ENCODE measurements at regions not wholly inside any gene's neighbourhood (a gene's known extent, or its start where the extent isn't known, plus 50 kb on each side); places are given as distances from the start of the nearest gene placed in this dataset.

- Histone ChIP-seq H3K27ac (no peak overlapping the region), H3K9me3 (no peaks in the 10 kb centered on the region), H3K27me3 (replicated peaks; ENCODE audit: insufficient read depth) (no peaks in the 10 kb centered on the region), H3K36me3 (no peaks in the 10 kb centered on the region), H3K4me3 (no peak overlapping the region), H3K4me1 (ENCODE audit: control insufficient read depth in 1 of 2, low read depth in 2 of 2) (no peaks in the 10 kb centered on the region)
- TF ChIP-seq CTCF (IDR thresholded peaks at IDR 0.05) = no peak
- no peak for DNase-seq (ENCODE audit: low spot score)
- ATAC-seq (ENCODE audit: insufficient number of reproducible peaks, low FRiP score, low read depth) = no peak
These were observed 99.5 kb downstream of the KDM5D start for GRCh38 chrY:19644889-19645638.

DNA sequence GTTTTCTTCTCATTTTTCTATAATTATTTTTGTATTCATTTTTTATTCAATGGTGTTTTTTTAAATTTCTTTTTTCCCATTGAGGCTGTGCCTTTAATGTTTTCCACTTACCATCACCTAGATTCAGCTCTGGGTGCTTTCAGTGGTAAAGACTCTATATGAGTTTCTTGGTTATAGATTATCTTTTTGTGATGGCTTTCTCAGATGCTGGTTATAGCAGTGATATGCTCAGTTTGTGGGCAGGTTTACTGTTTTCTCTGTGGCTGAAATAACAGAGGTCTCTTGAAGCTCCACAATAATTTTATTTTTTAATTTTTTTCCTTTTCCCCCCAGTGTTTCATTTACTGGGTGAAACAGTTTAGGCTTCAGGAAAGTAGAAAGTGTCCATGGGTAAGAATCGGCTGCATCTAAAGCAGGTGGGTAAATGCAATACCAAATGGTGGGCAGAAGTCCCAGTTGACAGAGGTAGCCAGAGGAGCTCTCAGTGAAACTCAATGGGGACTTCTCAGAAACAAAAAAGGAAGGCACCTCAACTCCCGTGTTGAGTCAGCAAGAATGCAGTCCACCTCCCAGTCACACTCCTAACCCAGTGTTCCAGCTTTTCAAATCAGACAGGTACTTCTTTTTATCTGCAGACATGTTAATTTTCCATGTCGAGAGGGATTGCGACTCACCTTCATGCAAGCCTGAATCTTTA is 106.7 kb downstream of the KDM5D start:
- DNase-seq (ENCODE audit: low spot score) = no peak
- ATAC-seq (ENCODE audit: insufficient number of reproducible peaks, low FRiP score, low read depth) = no peak
- no peaks in the 10 kb centered on the region for H3K4me1 ChIP-seq (ENCODE audit: control insufficient read depth in 1 of 2, low read depth in 2 of 2)
- H3K9me3 ChIP-seq = no peaks in the 10 kb centered on the region
- no peaks in the 10 kb centered on the region for H3K27me3 ChIP-seq (replicated peaks; ENCODE audit: insufficient read depth)
- no peak overlapping the region for H3K27ac ChIP-seq
- no peaks in the 10 kb centered on the region for H3K36me3 ChIP-seq
- no peak overlapping the region for H3K4me3 ChIP-seq
- no peak for TF ChIP-seq CTCF (IDR thresholded peaks at IDR 0.05)

DNA sequence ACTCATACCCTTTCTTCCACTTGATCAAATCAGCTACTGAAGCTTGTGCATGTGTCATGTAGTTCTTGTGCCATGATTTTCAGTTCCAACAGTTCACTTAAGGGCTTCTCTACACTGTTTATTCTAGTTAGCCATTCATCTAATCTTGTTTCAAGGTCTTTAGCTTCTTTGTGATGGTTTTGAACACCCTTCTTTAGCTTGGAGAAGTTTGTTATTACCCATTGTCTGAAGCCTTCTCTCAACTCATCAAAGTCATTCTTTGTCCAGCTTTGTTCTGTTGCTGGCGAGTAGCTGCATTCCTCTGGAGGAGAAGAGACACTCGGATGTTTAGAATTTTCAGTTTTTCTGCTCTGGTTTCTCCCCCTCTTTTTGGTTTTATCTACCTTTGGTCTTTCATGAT is 115.6 kb downstream of the KDM5D start:
- Histone ChIP-seq H3K27ac (no peak overlapping the region), H3K4me1 (ENCODE audit: control insufficient read depth in 1 of 2, low read depth in 2 of 2) (no peaks in the 10 kb centered on the region), H3K36me3 (no peaks in the 10 kb centered on the region), H3K27me3 (replicated peaks; ENCODE audit: insufficient read depth) (no peaks in the 10 kb centered on the region), H3K4me3 (no peak overlapping the region), H3K9me3 (no peaks in the 10 kb centered on the region)
- DNase-seq (ENCODE audit: low spot score) (no peak), ATAC-seq (ENCODE audit: insufficient number of reproducible peaks, low FRiP score, low read depth) (no peak)
- no peak for TF ChIP-seq CTCF (IDR thresholded peaks at IDR 0.05)

GRCh38 chrY:19622392-19622791 is 122.1 kb downstream of the KDM5D start:
- DNase-seq (ENCODE audit: low spot score) (no peak), ATAC-seq (ENCODE audit: insufficient number of reproducible peaks, low FRiP score, low read depth) (no peak)
- H3K36me3 ChIP-seq = no peaks in the 10 kb centered on the region
- no peaks in the 10 kb centered on the region for H3K27me3 ChIP-seq (replicated peaks; ENCODE audit: insufficient read depth)
- TF ChIP-seq CTCF (IDR thresholded peaks at IDR 0.05) = no peak
- H3K9me3 ChIP-seq = no peaks in the 10 kb centered on the region
- no peaks in the 10 kb centered on the region for H3K4me1 ChIP-seq (ENCODE audit: control insufficient read depth in 1 of 2, low read depth in 2 of 2)
- H3K4me3 ChIP-seq = no peak overlapping the region
- no peak overlapping the region for H3K27ac ChIP-seq

DNA sequence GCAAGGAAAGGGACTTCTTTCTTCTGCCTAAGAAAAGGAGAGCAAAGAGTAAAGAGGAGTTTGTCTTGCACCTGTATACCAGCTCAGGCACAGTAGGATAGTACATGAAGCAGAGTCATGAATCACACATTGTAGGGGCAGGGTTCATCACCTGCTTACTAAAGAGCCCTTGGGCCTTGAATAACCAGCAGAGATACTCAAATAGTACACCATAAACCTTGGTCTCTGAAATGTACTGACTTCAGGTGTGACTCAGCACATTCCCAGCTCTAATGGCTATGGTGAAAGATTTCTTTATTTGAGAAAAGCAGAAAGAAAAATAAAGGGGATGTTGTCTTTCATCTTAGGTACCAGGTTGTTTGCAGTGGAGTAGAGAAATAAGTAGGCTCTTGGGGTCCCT is 122.8 kb downstream of the KDM5D start:
- Histone ChIP-seq H3K36me3 (no peaks in the 10 kb centered on the region), H3K9me3 (no peaks in the 10 kb centered on the region), H3K4me1 (ENCODE audit: control insufficient read depth in 1 of 2, low read depth in 2 of 2) (no peaks in the 10 kb centered on the region), H3K27me3 (replicated peaks; ENCODE audit: insufficient read depth) (no peaks in the 10 kb centered on the region), H3K4me3 (no peak overlapping the region), H3K27ac (no peak overlapping the region)
- no peak for ATAC-seq (ENCODE audit: insufficient number of reproducible peaks, low FRiP score, low read depth)
- TF ChIP-seq CTCF (IDR thresholded peaks at IDR 0.05) = no peak
- DNase-seq (ENCODE audit: low spot score) = no peak

Measured in thoracic aorta (tissue), 2 donors.